ENCODE measurements at regions not wholly inside any gene's neighbourhood (a gene's known extent, or its start where the extent isn't known, plus 50 kb on each side); places are given as distances from the start of the nearest gene placed in this dataset.
"Not testable (repeated sequence)": the region's sequence is repeated elsewhere in the genome, so short reads cannot be mapped to it uniquely, and the experiment has no call there.

DNA sequence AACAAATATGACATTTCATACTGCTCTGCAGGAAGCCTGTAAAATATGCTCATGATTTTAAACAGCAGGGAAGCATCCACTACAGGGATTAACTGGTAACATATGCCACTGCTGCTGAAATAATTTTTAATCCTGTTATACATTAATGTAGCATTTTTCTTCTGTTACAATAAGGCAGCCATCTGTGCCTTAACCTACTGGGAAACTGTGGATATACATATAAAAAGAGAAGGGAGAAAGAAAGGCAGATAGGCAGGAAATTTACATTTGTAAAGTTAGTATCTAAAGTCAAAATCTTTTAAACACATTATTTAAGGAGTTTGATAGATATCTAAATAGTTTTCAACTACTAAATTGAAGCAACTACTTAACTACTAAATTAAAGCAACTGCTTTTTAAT is 514.6 kb upstream of the KLHL4 start:
- TF ChIP-seq, protein P1, sequence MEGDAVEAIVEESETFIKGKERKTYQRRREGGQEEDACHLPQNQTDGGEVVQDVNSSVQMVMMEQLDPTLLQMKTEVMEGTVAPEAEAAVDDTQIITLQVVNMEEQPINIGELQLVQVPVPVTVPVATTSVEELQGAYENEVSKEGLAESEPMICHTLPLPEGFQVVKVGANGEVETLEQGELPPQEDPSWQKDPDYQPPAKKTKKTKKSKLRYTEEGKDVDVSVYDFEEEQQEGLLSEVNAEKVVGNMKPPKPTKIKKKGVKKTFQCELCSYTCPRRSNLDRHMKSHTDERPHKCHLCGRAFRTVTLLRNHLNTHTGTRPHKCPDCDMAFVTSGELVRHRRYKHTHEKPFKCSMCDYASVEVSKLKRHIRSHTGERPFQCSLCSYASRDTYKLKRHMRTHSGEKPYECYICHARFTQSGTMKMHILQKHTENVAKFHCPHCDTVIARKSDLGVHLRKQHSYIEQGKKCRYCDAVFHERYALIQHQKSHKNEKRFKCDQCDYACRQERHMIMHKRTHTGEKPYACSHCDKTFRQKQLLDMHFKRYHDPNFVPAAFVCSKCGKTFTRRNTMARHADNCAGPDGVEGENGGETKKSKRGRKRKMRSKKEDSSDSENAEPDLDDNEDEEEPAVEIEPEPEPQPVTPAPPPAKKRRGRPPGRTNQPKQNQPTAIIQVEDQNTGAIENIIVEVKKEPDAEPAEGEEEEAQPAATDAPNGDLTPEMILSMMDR (IDR thresholded peaks at IDR 0.05) = no peak
- TF ChIP-seq POLR2A (IDR thresholded peaks at IDR 0.05) (no peak), POLR2AphosphoS5 (IDR thresholded peaks at IDR 0.05) (no peak)
- DNase-seq (ENCODE audit: low spot score in 2 of 2) = no peak
- H3K36me3 ChIP-seq = no peaks in the 10 kb centered on the region

DNA sequence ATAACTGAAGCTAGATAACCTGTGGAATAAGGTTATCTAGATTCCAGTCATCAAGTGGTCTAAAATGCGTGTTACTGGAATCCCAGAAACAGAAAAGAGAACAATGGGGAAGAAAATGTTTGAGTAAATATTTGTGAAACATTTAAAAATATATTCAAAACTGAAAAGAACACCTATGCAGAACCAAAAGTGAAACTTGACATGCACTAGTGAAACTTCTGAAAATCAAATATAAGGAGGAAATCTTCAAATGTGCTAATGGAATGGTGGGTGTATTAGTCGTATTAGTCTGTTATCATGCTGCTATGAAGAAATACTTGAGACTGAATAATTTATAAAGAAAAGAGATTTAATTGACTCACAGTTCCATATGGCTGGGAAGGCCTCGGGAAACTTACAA is 512.4 kb upstream of the KLHL4 start:
- peaks cover 0 to 11% of the 10 kb centered on the region in 2 donors for H3K27me3 ChIP-seq
- H3K9me3 ChIP-seq = no peaks in the 10 kb centered on the region
- H3K27ac ChIP-seq = no peak overlapping the region
- no peaks in the 10 kb centered on the region for H3K36me3 ChIP-seq
- intact Hi-C loops (cut with DNase I; ENCODE audit: low total_unique reads) = no loop called here
- no peak overlapping the region for H3K4me3 ChIP-seq
- no peak for DNase-seq (ENCODE audit: low spot score in 2 of 2)
- TF ChIP-seq, protein P1 (IDR thresholded peaks at IDR 0.05) = no peak
- TF ChIP-seq POLR2AphosphoS5 (IDR thresholded peaks at IDR 0.05) (no peak), POLR2A (IDR thresholded peaks at IDR 0.05) (no peak)
- H3K4me1 ChIP-seq = no peaks in the 10 kb centered on the region

More for the DNA sequence above, 514.6 kb upstream of the KLHL4 start:
- no peak overlapping the region for H3K27ac ChIP-seq
- H3K27me3 ChIP-seq = peaks cover 0 to 11% of the 10 kb centered on the region in 2 donors
- intact Hi-C loops (cut with DNase I; ENCODE audit: low total_unique reads) = no loop called here
- no peak overlapping the region for H3K4me3 ChIP-seq
- H3K9me3 ChIP-seq = no peaks in the 10 kb centered on the region
- no peaks in the 10 kb centered on the region for H3K4me1 ChIP-seq

DNA sequence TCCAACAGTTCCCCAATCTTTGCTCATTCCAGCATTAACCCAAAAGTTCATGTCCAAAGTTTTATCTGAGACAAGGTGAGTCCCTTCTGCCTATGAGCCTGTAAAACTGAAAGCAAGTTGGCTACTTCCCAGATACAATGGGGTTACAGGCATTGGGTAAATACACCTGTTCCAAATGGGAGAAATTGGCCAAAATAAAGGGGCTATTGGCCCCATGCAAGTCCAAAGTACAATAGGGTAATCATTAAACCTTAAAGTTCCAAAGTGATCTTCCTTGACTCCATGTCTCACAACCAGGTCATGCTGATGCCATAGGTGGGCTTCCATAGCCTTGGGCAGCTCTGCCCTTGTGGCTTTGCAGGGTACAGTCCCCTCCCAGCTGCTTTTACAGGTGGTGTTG is 511.7 kb upstream of the KLHL4 start:
- Histone ChIP-seq H3K4me3 (no peak overlapping the region), H3K27ac (no peak overlapping the region), H3K27me3 (peaks cover 0 to 8% of the 10 kb centered on the region in 2 donors), H3K36me3 (no peaks in the 10 kb centered on the region), H3K4me1 (no peaks in the 10 kb centered on the region), H3K9me3 (no peaks in the 10 kb centered on the region)
- no peak for DNase-seq (ENCODE audit: low spot score in 2 of 2)
- intact Hi-C loops (cut with DNase I; ENCODE audit: low total_unique reads) = no loop called here
- no peak for TF ChIP-seq POLR2A (IDR thresholded peaks at IDR 0.05)
- TF ChIP-seq POLR2AphosphoS5 (IDR thresholded peaks at IDR 0.05) = no peak
- TF ChIP-seq, protein P1 (IDR thresholded peaks at IDR 0.05) = no peak

DNA sequence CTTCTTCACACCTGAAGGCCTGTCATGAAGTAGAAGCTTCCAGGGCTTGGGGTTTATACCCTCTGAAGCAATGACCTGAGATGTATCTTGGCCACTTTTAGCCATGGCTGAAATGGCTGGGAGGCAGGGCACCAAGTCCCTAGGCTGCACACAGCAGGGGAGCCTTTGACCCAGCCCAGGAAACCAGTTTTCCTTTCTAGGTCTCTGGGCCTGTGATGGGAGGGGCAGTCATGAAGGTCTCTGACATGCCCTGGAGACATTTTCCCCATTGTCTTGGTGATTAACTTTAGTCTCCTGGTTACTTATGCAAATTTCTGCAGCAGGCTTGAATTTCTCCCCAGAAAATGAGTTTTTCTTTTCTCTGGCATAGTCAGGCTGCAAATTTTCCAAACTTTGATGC is 511.0 kb upstream of the KLHL4 start:
- Histone ChIP-seq H3K27ac (no peak overlapping the region), H3K4me1 (no peaks in the 10 kb centered on the region), H3K36me3 (no peaks in the 10 kb centered on the region), H3K9me3 (no peaks in the 10 kb centered on the region), H3K27me3 (peaks cover 0 to 5% of the 10 kb centered on the region in 2 donors), H3K4me3 (no peak overlapping the region)
- no peak for DNase-seq (ENCODE audit: low spot score in 2 of 2)
- TF ChIP-seq, protein P1 (IDR thresholded peaks at IDR 0.05) = no peak
- TF ChIP-seq POLR2A (IDR thresholded peaks at IDR 0.05) = no peak
- TF ChIP-seq POLR2AphosphoS5 (IDR thresholded peaks at IDR 0.05) = no peak
- intact Hi-C loops (cut with DNase I; ENCODE audit: low total_unique reads) = no loop called here

DNA sequence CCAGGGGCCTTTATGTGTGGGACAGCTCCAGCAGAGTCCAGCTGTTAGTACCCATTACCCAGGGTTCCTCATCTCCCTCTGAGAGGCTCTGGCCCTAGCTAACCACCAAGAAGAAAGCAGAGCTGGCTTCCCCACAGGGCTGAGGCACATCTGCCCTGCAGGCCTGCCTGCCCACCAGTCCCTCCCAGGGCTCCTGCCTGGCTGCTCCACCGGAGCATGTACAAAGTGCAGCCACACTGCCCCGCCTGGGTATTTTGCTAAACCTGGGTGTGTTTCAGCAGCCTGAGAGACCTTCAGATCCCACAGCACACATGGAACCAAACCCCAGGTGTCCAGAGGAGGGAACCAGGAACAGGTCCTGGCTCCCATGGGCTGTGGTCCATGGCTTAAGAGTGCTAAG is 500.4 kb upstream of the KLHL4 start:
- Histone ChIP-seq H3K27ac (no peak overlapping the region), H3K9me3 (peaks cover 0 to 7% of the 10 kb centered on the region in 2 donors), H3K4me3 (no peak overlapping the region), H3K27me3 (peaks cover 0 to 4% of the 10 kb centered on the region in 2 donors), H3K36me3 (no peaks in the 10 kb centered on the region), H3K4me1 (no peaks in the 10 kb centered on the region)
- no peak for TF ChIP-seq POLR2A (IDR thresholded peaks at IDR 0.05)
- TF ChIP-seq, protein P1 (IDR thresholded peaks at IDR 0.05) = no peak
- TF ChIP-seq POLR2AphosphoS5 (IDR thresholded peaks at IDR 0.05) = no peak
- intact Hi-C loops (cut with DNase I; ENCODE audit: low total_unique reads) = no loop called here
- no peak for DNase-seq (ENCODE audit: low spot score in 2 of 2)

DNA sequence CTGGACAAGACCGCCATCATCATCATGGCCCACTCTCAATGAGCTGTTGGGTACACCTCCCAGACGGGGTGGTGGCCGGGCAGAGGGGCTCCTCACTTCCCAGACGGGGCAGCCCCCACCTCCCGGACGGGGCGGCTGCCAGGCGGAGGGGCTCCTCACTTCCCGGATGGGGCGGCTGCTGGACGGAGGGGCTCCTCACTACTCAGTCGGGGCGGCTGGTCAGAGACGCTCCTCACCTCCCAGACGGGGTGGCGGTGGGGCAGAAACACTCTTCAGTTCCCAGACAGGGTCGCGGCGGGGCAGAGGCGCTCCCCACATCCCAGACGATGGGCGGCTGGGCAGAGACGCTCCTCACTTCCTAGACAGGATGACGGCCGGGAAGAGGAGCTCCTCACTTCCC is 484.5 kb upstream of the KLHL4 start:
- H3K9me3 ChIP-seq; H3K27ac ChIP-seq; H3K36me3 ChIP-seq; H3K4me1 ChIP-seq; H3K4me3 ChIP-seq; intact Hi-C loops (cut with DNase I; ENCODE audit: low total_unique reads); DNase-seq (ENCODE audit: low spot score in 2 of 2): not testable (repeated sequence)
- H3K27me3 ChIP-seq = peaks cover 0 to 13% of the 10 kb centered on the region in 2 donors

All from breast epithelium (tissue), 4 donors.